HepG2 (cell line): ENCODE measurements at regions not wholly inside any gene's neighbourhood (a gene's known extent, or its start where the extent isn't known, plus 50 kb on each side); places are given as distances from the start of the nearest gene placed in this dataset.

Experiments
- ARHGAP35 ChIP-seq: sonication (generic); formaldehyde crosslinking; IDR thresholded peaks from 2 replicates; pipeline ENCODE4 v1.9.0; 2022; ENCODE audit warnings: mild to moderate bottlenecking, inconsistent platforms, moderate library complexity, missing genetic modification reagents, borderline replicate concordance
- CCDC6 ChIP-seq: sonication (generic); formaldehyde crosslinking; IDR thresholded peaks from 2 replicates; pipeline ENCODE4 v1.8.1; 2022; ENCODE audit warnings: mild to moderate bottlenecking, missing genetic modification reagents, moderate library complexity
- CENPX ChIP-seq: sonication (generic); formaldehyde crosslinking; IDR thresholded peaks from 2 replicates; pipeline ENCODE4 v1.9.0; 2021; ENCODE audit warnings: mild to moderate bottlenecking, missing genetic modification reagents, moderate library complexity
- CHD2 ChIP-seq: IDR thresholded peaks from 2 replicates; pipeline ENCODE4 v1.6.1; 2011; ENCODE audit warnings: low read depth, low read length, improper control_type of control experiment
- HES4 ChIP-seq: sonication (generic); formaldehyde crosslinking; IDR thresholded peaks from 2 replicates; pipeline ENCODE4 v1.9.0; 2021; ENCODE audit warnings: mild to moderate bottlenecking, missing genetic modification reagents, borderline replicate concordance
- HINFP ChIP-seq: sonication (generic); formaldehyde crosslinking; IDR thresholded peaks from 2 replicates; pipeline ENCODE4 v1.4.0; 2020; ENCODE audit warnings: low read depth, mild to moderate bottlenecking, missing genetic modification reagents
- HNRNPUL1 ChIP-seq: fragments of 200-400 bp; formaldehyde crosslinking; IDR thresholded peaks from 2 replicates; pipeline ENCODE4 v1.6.1; 2017; ENCODE audit warnings: low read depth, mild to moderate bottlenecking, low read length, moderate library complexity
- IKZF4 ChIP-seq: sonication (generic); formaldehyde crosslinking; IDR thresholded peaks from 2 replicates; pipeline ENCODE4 v1.5.1; 2020; ENCODE audit warnings: borderline replicate concordance, mild to moderate bottlenecking, low read depth, missing genetic modification reagents; ENCODE audit errors: not compliant biosample characterization
- KLF13 ChIP-seq: sonication (generic); formaldehyde crosslinking; IDR thresholded peaks from 2 replicates; pipeline ENCODE4 v1.4.0; 2020; ENCODE audit warnings: mild to moderate bottlenecking, missing genetic modification reagents
- MIER2 ChIP-seq: IDR thresholded peaks from 2 replicates; pipeline ENCODE4 v1.6.1; 2016; ENCODE audit warnings: missing biosample characterization, missing genetic modification reagents
- NBN ChIP-seq: fragments of 450-650 bp; conservative IDR thresholded peaks from 2 replicates; pipeline ENCODE4 v1.6.1; 2017
- NR3C1 ChIP-seq: sonication (generic); formaldehyde crosslinking; IDR thresholded peaks from 2 replicates; pipeline ENCODE4 v1.4.0; 2020; ENCODE audit warnings: missing genetic modification reagents
- PBX3 ChIP-seq: sonication (generic); formaldehyde crosslinking; IDR thresholded peaks from 2 replicates; pipeline ENCODE4 v1.8.1; 2023; ENCODE audit warnings: missing genetic modification reagents, inconsistent platforms, borderline replicate concordance
- RNF219 ChIP-seq: sonication (generic); formaldehyde crosslinking; IDR thresholded peaks from 2 replicates; pipeline ENCODE4 v1.5.0; 2020; ENCODE audit warnings: mild to moderate bottlenecking, missing genetic modification reagents
- SALL2 ChIP-seq: sonication (generic); formaldehyde crosslinking; IDR thresholded peaks from 2 replicates; pipeline ENCODE4 v1.8.1; 2023; ENCODE audit warnings: mild to moderate bottlenecking, missing genetic modification reagents, inconsistent platforms
- SMAD3 ChIP-seq: sonication (generic); formaldehyde crosslinking; IDR thresholded peaks from 2 replicates; pipeline ENCODE4 v1.4.0; 2020; ENCODE audit warnings: missing genetic modification reagents
- SOX13 ChIP-seq, 3 experiments: fragments of 450-650 bp in 1 of 3; sonication (generic) in 1 of 3; formaldehyde crosslinking in 1 of 3; IDR thresholded peaks in 2 of 3; conservative IDR thresholded peaks in 1 of 3; 2 replicates each; pipeline versions ENCODE4 v1.5.0 to v1.6.1; 2016 to 2020; ENCODE audit warnings: antibody characterized with exemption in 1 of 3, mild to moderate bottlenecking in 1 of 3, missing compliant biosample characterization in 1 of 3, missing genetic modification reagents in 1 of 3, moderate library complexity in 1 of 3
- TAF1 ChIP-seq: sonication (generic); formaldehyde crosslinking; IDR thresholded peaks from 2 replicates; pipeline ENCODE4 v1.4.0; 2020; ENCODE audit warnings: missing genetic modification reagents
- ZNF136 ChIP-seq: sonication (generic); formaldehyde crosslinking; IDR thresholded peaks from 2 replicates; pipeline ENCODE4 v1.8.1; 2022; ENCODE audit warnings: low read depth, mild to moderate bottlenecking, moderate library complexity, missing genetic modification reagents
- ZNF20 ChIP-seq: sonication (generic); formaldehyde crosslinking; IDR thresholded peaks from 2 replicates; pipeline ENCODE4 v1.4.0; 2020; ENCODE audit warnings: mild to moderate bottlenecking, moderate library complexity, missing genetic modification reagents
- ZNF251 ChIP-seq: sonication (generic); formaldehyde crosslinking; IDR thresholded peaks from 2 replicates; pipeline ENCODE4 v1.9.0; 2021; ENCODE audit warnings: mild to moderate bottlenecking, missing genetic modification reagents
- ZNF296 ChIP-seq: sonication (generic); formaldehyde crosslinking; conservative IDR thresholded peaks from 2 replicates; pipeline ENCODE4 v1.5.0; 2020; ENCODE audit warnings: mild to moderate bottlenecking, missing genetic modification reagents
- ZNF547 ChIP-seq: sonication (generic); formaldehyde crosslinking; IDR thresholded peaks from 2 replicates; pipeline ENCODE4 v1.5.1; 2020; ENCODE audit warnings: mild to moderate bottlenecking, missing genetic modification reagents
- ZNF552 ChIP-seq: sonication (generic); formaldehyde crosslinking; IDR thresholded peaks from 2 replicates; pipeline ENCODE4 v1.9.0; 2022; ENCODE audit warnings: missing genetic modification reagents, mild to moderate bottlenecking, borderline replicate concordance
- ZNF619 ChIP-seq: sonication (generic); formaldehyde crosslinking; IDR thresholded peaks from 2 replicates; pipeline ENCODE4 v1.4.0; 2020; ENCODE audit warnings: mild to moderate bottlenecking, missing genetic modification reagents
- ZNF782 ChIP-seq: sonication (generic); formaldehyde crosslinking; IDR thresholded peaks from 2 replicates; pipeline ENCODE4 v1.4.0; 2020; ENCODE audit warnings: missing genetic modification reagents, mild to moderate bottlenecking, borderline replicate concordance
- ZSCAN25 ChIP-seq: sonication (generic); formaldehyde crosslinking; IDR thresholded peaks from 2 replicates; pipeline ENCODE4 v1.8.0; 2022; ENCODE audit warnings: mild to moderate bottlenecking, missing genetic modification reagents

- TF ChIP-seq SALL2 (CRISPR knock-in tag): no peak
- TF ChIP-seq HNRNPUL1: no peak
- TF ChIP-seq RNF219 (CRISPR knock-in tag): no peak
- TF ChIP-seq ZNF296 (CRISPR knock-in tag): no peak
- no peak for TF ChIP-seq CENPX
- no peak for TF ChIP-seq ZSCAN25
- no peak for TF ChIP-seq ZNF619
- no peak for TF ChIP-seq ZNF251 (CRISPR knock-in tag)
- TF ChIP-seq ZNF136: no peak
- no peak for TF ChIP-seq IKZF4 (CRISPR knock-in tag)
- TF ChIP-seq NBN: no peak
- TF ChIP-seq ZNF552: no peak
- no peak for TF ChIP-seq ZNF20 (CRISPR knock-in tag)
- TF ChIP-seq ZNF782 (CRISPR knock-in tag): no peak
- TF ChIP-seq KLF13 (CRISPR knock-in tag): no peak
- no peak for TF ChIP-seq HES4 (CRISPR knock-in tag)
- TF ChIP-seq NR3C1: no peak
- no peak for TF ChIP-seq ARHGAP35 (CRISPR knock-in tag)
- no peak for TF ChIP-seq TAF1 (CRISPR knock-in tag)
- TF ChIP-seq MIER2 (CRISPR knock-in tag): no peak
- no peak for TF ChIP-seq ZNF547 (CRISPR knock-in tag)
- no peak for TF ChIP-seq CCDC6 (CRISPR knock-in tag)
- TF ChIP-seq PBX3 (CRISPR knock-in tag): no peak
- no peak for TF ChIP-seq HINFP (CRISPR knock-in tag)
- TF ChIP-seq CHD2: no peak
- TF ChIP-seq SMAD3 (CRISPR knock-in tag): no peak
- no peak for TF ChIP-seq SOX13 (IDR thresholded peaks at IDR 0.05)
- peak in 1 of 2 experiments; percentile 48; a peak in 1 of 4 replicates for TF ChIP-seq SOX13 (CRISPR knock-in tag; conservative IDR thresholded peaks at IDR 0.05 in 1 of 2, IDR thresholded peaks at IDR 0.05 in 1 of 2)
These were observed 73.0 kb upstream of the TMEM17 start (continued) for GRCh38 chr2:62578803-62579640.
